ACC112 (cell line): ENCODE measurements at regions not wholly inside any gene's neighbourhood (a gene's known extent, or its start where the extent isn't known, plus 50 kb on each side); places are given as distances from the start of the nearest gene placed in this dataset.
"Not testable (repeated sequence)": the region's sequence is repeated elsewhere in the genome, so short reads cannot be mapped to it uniquely, and the experiment has no call there.

ENCODE experiments used
- H2AFZ ChIP-seq: fragments of 200-600 bp; sonication (generic); one replicate; pipeline ENCODE4 v1.6.0; 2017; ENCODE audit warnings: antibody characterized with exemption, low read length; ENCODE audit not compliant: unreplicated experiment
- H3K27ac ChIP-seq: fragments of 200-600 bp; sonication (generic); 2 replicates; pipeline ENCODE4 v1.5.1; 2014; ENCODE audit warnings: low read depth, mild to moderate bottlenecking, antibody characterized with exemption, low read length, moderate library complexity
- H3K27me3 ChIP-seq: fragments of 200-600 bp; sonication (generic); 2 replicates; pipeline ENCODE4 v1.6.1; 2014; ENCODE audit warnings: mild to moderate bottlenecking, antibody characterized with exemption, low read length, moderate library complexity, mixed read lengths; ENCODE audit not compliant: insufficient read depth
- H3K36me3 ChIP-seq: fragments of 200-600 bp; sonication (generic); 2 replicates; pipeline ENCODE4 v1.6.1; 2016; ENCODE audit warnings: mild to moderate bottlenecking, antibody characterized with exemption, low read length, moderate library complexity, mixed read lengths; ENCODE audit not compliant: insufficient read depth
- H3K4me1 ChIP-seq: fragments of 200-600 bp; sonication (generic); one replicate; pipeline ENCODE4 v1.6.1; 2016; ENCODE audit warnings: low read length, mixed read lengths; ENCODE audit not compliant: insufficient read depth, unreplicated experiment, control insufficient read depth
- H3K4me3 ChIP-seq: fragments of 200-600 bp; sonication (generic); 2 replicates; pipeline ENCODE4 v1.5.1; 2014; ENCODE audit warnings: mild to moderate bottlenecking, low read depth, low read length
- H3K79me2 ChIP-seq: fragments of 200-600 bp; sonication (generic); one replicate; pipeline ENCODE4 v1.6.0; 2016; ENCODE audit warnings: low read length; ENCODE audit not compliant: control insufficient read depth, unreplicated experiment, insufficient read depth

DNA sequence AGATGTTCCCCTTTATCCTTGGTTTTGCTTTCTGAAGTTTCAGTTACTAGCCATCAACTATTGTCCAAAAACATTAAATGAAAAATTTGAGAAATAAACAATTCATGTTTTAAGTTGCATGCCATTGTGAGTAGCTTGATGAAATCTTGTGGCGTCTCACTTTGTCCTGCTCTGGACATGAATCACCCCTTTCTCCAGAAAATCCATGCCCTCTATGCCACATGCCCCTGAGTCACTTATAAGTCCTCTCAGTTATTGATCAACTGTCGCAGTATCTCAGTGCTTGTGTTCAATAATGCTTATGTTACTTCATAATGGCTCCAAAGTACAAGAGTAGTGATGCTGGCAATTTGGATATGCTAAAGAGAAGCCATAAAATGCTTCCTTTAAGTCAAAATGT, 208.0 kb upstream of the FERD3L start:
- Histone ChIP-seq H3K27ac (no peak overlapping the region; the same call in 1 of the 2 replicates), H3K4me3 (no peak overlapping the region), H2AFZ (no peak overlapping the region), H3K4me1 (peaks cover 5% of the 10 kb centered on the region), H3K79me2 (no peaks in the 10 kb centered on the region), H3K36me3 (no peaks in the 10 kb centered on the region), H3K27me3 (no peaks in the 10 kb centered on the region)

DNA sequence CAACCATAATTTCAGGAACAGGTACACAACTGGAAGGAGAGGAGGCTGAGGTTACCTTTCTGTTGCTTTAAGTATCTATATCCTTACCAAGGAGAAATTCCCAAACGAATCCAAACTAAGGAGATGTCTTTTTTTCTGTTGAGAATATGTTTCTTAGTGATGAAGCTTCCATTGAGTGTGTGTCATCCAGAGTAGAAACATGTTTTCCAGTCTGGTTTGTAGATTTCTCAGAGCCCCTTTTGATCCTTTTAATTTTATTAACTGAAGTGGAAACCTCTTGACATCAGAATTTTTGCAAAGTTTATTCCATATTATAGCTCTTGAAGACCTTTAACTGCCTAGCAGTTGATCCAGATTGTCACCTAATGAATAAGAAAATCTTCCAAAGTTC, 207.1 kb upstream of the FERD3L start:
- Histone ChIP-seq H3K27me3 (no peaks in the 10 kb centered on the region), H3K4me1 (peaks cover 5% of the 10 kb centered on the region), H3K27ac (peak overlapping the region; percentile 4; the same call in 1 of the 2 replicates), H3K4me3 (no peak overlapping the region), H2AFZ (no peak overlapping the region), H3K36me3 (no peaks in the 10 kb centered on the region), H3K79me2 (no peaks in the 10 kb centered on the region)

DNA sequence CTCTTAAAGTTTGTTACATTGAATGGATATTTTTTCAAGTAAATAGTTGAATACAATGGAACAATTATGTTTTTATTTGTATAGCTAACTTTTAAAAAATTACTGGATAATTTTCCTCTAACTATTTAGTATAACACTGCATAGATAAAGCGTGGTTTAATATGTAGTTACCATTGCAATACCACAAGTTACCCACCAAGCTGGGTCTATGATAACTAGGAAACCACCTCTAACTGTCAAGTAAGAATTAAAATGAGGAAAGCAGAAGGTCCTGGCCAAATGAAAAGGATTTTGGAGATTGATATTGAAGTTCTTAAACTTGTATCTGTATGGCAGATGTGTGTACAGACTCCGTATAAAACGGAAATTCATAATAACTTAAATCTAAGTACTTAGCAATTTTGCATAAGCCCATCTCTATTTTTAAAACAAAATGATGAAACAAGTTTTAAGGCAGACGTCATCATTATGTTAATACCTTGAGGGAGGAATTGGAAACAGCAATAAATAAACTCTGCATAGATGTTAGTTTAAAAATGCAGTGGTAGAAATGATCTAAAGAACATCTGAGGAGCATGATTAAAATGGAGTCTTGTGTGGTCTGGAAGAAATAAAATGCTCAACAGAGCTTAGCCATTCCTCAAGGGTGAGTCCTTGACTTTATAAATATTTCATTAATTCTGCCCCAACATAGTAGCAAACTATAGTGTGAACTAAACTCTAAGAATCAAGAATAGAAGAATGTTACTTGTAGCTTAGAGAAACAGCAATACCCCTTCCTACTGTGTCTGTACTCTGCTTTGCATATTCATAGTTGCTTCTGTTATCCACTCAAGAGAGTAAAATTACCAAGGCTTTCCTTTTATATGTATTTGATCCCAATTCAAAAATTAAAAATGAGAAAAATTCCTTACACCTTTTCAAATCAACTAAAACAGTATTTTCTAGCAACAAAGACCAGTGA, 206.4 kb upstream of the FERD3L start:
- Histone ChIP-seq H3K36me3 (no peaks in the 10 kb centered on the region), H3K79me2 (no peaks in the 10 kb centered on the region), H3K27ac (no peak overlapping the region), H3K4me1 (peaks cover 5% of the 10 kb centered on the region), H3K27me3 (no peaks in the 10 kb centered on the region), H2AFZ (no peak overlapping the region), H3K4me3 (no peak overlapping the region)

DNA sequence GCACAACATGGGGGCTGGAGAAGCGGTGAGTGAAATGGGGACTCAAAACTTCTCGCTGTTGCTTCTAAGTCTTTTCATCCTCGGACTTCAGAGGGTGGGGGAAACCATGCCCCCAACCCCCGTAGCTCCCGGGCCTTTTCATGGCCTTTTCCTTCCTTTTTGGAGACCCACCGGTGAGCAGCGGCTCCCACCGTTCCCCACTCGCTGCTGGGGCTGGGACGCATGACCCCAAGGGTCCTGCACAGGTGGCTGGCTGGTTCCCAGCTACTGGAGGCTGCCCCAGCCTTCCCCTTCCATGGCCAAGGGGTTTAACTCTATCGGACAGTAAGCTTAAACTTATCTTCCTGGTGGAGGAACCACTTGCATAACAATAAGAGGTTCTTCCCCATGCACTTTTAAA, 194.3 kb upstream of the FERD3L start:
- Histone ChIP-seq H3K4me1 (no peaks in the 10 kb centered on the region), H3K27ac (no peak overlapping the region), H3K36me3 (no peaks in the 10 kb centered on the region), H3K27me3 (no peaks in the 10 kb centered on the region), H3K79me2 (no peaks in the 10 kb centered on the region), H3K4me3 (no peak overlapping the region), H2AFZ (no peak overlapping the region)

DNA sequence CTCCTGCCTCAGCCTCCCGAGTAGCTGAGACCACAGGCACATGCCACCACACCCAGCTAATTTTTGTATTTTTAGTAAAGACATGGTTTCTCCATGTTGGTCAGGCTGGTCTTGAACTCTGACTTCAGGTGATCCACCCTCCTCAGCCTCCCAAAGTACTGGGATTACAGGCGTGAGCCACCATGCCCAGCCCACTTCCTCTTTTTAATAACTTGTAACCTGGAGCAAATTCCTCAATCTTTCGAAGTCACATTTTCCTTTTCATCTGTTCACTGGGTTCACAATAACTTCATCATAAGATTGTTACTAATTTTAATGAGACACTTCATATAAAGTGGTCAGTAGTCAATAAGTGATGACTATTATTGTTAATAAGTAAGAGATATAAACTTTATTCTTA, 193.3 kb upstream of the FERD3L start:
- not testable (repeated sequence) for H3K27me3 ChIP-seq, H3K79me2 ChIP-seq, H2AFZ ChIP-seq, H3K27ac ChIP-seq, H3K4me3 ChIP-seq, H3K36me3 ChIP-seq, H3K4me1 ChIP-seq

DNA sequence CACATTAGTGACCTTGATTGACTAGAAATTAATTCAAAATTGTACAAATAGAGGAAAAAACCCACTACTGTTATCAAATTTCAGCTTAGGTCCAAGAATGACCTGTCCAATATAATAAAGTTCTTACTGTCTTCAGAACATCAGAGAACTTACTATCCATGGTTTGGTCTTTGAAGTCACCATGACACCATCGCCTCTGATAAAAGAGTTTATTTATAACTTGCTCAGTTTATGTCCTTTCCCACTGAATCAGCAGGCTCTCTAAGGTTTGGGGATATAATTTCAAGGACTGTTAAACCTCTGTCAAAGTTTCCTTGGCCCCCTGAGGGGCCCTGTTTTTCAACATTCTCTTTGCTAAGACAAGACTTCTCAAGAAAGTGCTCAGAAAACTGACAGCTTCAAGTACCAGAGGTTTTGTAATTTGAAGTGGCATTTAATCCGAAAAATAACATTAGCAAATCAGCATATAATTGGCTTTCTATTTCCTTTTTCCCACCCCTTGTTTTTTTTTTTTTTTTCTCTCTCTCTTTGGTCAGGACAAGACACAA, 191.7 kb upstream of the FERD3L start:
- Histone ChIP-seq H3K27ac (no peak overlapping the region), H3K4me1 (no peaks in the 10 kb centered on the region), H2AFZ (no peak overlapping the region), H3K4me3 (no peak overlapping the region), H3K27me3 (no peaks in the 10 kb centered on the region), H3K36me3 (no peaks in the 10 kb centered on the region), H3K79me2 (no peaks in the 10 kb centered on the region)

DNA sequence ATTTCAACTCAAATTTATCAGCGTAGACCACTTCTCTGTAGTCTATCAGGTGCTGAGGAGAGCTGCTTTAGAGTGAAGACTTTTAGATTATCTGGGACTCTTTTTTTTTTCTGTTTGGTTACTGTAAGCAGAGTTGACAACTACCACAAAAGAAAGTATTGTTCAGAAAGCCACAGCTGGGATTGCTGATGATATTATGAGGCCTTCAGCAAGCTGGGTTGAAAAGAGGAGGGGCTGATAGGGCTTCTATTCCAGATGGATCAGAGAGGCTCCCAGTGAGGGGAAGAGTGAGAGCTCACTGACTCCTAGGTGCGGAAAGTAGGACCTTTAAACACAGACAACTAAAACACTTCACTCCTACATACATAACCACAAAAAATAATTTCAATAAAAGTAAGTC, 188.5 kb upstream of the FERD3L start:
- no peaks in the 10 kb centered on the region for H3K36me3 ChIP-seq
- no peak overlapping the region for H2AFZ ChIP-seq
- H3K4me3 ChIP-seq = no peak overlapping the region
- H3K27ac ChIP-seq = no peak overlapping the region
- H3K79me2 ChIP-seq = no peaks in the 10 kb centered on the region
- no peaks in the 10 kb centered on the region for H3K4me1 ChIP-seq
- no peaks in the 10 kb centered on the region for H3K27me3 ChIP-seq

DNA sequence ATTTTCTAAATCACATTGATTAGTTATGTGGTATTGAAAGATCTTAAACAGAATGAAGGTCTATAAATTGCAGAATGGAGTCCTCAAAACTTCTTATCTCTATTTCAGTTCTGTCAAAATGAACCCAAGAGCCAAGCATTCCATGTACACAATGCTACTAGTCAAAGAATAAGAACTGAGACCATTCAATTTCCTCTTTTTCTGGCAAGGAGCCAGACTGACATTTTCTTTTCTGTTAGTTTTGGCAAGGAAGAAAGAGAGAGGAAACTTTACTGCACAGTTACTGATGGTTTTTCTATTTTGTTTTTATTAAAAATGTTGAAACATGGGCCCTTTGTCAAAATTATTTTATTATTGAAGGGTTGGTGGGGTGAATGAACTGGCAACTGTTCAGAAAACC, 181.8 kb upstream of the FERD3L start:
- Histone ChIP-seq H2AFZ (no peak overlapping the region), H3K79me2 (no peaks in the 10 kb centered on the region), H3K4me3 (no peak overlapping the region), H3K27me3 (no peaks in the 10 kb centered on the region), H3K27ac (no peak overlapping the region), H3K4me1 (peaks cover 12% of the 10 kb centered on the region), H3K36me3 (no peaks in the 10 kb centered on the region)

DNA sequence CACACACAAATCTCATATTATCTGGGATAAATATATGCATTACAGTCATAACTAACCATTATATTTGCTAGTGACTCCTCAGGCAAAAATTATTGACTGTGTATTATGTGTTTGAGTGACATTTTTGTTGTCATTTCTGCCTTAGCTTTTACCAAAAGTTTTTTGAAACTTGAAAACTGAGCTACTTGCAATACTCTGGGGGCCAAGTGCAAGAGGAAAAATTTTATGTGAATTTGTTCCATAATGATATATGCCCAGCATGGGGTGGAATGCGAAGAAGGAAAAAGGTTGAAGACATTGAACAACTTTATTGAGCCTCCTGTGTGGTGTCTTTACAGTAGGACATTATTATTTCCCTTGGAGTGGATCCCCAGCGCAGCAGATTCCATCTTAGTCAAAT, 176.8 kb upstream of the FERD3L start:
- no peak overlapping the region for H2AFZ ChIP-seq
- no peak overlapping the region for H3K4me3 ChIP-seq
- H3K36me3 ChIP-seq = no peaks in the 10 kb centered on the region
- H3K79me2 ChIP-seq = no peaks in the 10 kb centered on the region
- peaks cover 5% of the 10 kb centered on the region for H3K4me1 ChIP-seq
- no peaks in the 10 kb centered on the region for H3K27me3 ChIP-seq
- H3K27ac ChIP-seq = no peak overlapping the region

DNA sequence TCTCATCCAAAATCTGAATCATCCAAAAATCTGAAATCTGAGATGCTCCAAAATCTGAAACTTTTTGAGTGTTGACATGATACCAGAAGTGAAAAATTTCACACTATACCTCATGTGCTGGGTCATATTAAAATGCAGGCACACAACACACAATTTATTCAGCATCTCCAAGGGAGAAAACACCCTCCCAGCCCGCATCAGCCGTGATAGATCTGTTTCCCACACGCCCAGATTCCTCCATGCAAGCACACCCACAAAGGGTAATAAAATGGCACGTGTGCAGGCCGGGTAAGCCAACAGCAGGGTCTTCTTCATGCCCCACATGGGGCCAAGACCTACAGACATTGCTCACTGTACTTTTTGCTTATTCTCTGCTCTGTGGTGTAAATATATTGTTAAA, 173.1 kb upstream of the FERD3L start:
- Histone ChIP-seq H3K27me3 (no peaks in the 10 kb centered on the region), H3K4me1 (no peaks in the 10 kb centered on the region)

DNA sequence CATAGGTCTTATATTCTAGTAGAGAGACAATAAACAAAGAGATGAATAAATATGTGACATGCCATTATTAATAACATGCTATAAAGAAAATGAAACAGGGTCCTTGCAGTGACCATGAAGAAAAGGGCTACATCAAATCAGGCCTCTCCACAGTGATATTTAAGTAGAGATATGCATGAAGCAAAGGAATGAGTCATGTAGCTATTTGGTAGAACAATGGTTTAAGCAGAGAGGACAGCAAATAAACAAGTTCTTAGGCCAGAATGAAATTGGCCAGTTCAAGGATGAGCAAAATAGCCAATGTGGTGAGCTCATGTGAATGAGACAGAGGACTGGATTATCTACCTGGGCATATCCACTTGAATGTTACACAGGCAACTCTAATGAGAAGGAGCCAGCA, 172.2 kb upstream of the FERD3L start:
- no peak overlapping the region for H2AFZ ChIP-seq
- no peaks in the 10 kb centered on the region for H3K27me3 ChIP-seq
- no peaks in the 10 kb centered on the region for H3K36me3 ChIP-seq
- no peak overlapping the region for H3K4me3 ChIP-seq
- no peak overlapping the region for H3K27ac ChIP-seq
- H3K79me2 ChIP-seq = no peaks in the 10 kb centered on the region
- H3K4me1 ChIP-seq = no peaks in the 10 kb centered on the region

More for the DNA sequence above, 173.1 kb upstream of the FERD3L start:
- Histone ChIP-seq H3K27ac (no peak overlapping the region), H2AFZ (no peak overlapping the region), H3K36me3 (no peaks in the 10 kb centered on the region), H3K79me2 (no peaks in the 10 kb centered on the region), H3K4me3 (no peak overlapping the region)
